ENCODE measurements at regions not wholly inside any gene's neighbourhood (a gene's known extent, or its start where the extent isn't known, plus 50 kb on each side); places are given as distances from the start of the nearest gene placed in this dataset.

- TF ChIP-seq CTCF (IDR thresholded peaks at IDR 0.05) (no peak), EZH2 (IDR thresholded peaks at IDR 0.05) (no peak), EZH2phosphoT487 (IDR thresholded peaks at IDR 0.05) (no peak)
Observed at GRCh38 chr11:23668324-23668723, 808.0 kb upstream of the CCDC179 start.

Data from neural progenitor cell (in vitro differentiated cells).